K562 (cell line): ENCODE measurements at regions not wholly inside any gene's neighbourhood (a gene's known extent, or its start where the extent isn't known, plus 50 kb on each side); places are given as distances from the start of the nearest gene placed in this dataset.
A peak's percentile ranks its signal among the peaks of the same experiment; 100 is the strongest.

Experiments used
- ATAC-seq: fragments of 200-7000 bp; cut with Tn5 transposase; 3 replicates; pipeline ENCODE4 v1.9.1; 2020; ENCODE audit warnings: moderate library complexity
- BruUV-seq: library from RNA; stranded (reverse); fragments of 400-500 nt; replicated peaks from 2 replicates; lab custom pipeline; 2021; lab: Mats Ljungman, UMichigan
- CTCF ChIA-PET: fragments of 300-600 bp; formaldehyde crosslinking; extraction: SDS; loops from one replicate; lab custom pipeline; 2021; ENCODE audit warnings: low intra/inter-chr PET ratio; lab: Yijun Ruan, JAX
- POLR2A ChIA-PET: fragments of 300-600, 350-650 bp; sonication (Branson Sonifier 250); formaldehyde crosslinking; extraction: SDS; loops from one replicate; lab custom pipeline; 2021; ENCODE audit warnings: antibody characterized with exemption, inconsistent platforms; lab: Yijun Ruan, JAX
- DNase-seq, 4 experiments: peaks; one replicate each; pipeline versions ENCODE4 v3.0.0 to v3.0.0-alpha.2; 2011 to 2018; ENCODE audit warnings: low spot score in 3 of 4, mixed read lengths in 3 of 4; ENCODE audit errors: extremely low read depth in 1 of 4
- FAIRE-seq: peaks from 2 replicates; lab custom pipeline; 2011; peaks lifted over from hg19 to GRCh38; lab: Jason Lieb, UNC
- H2AFZ ChIP-seq: 2 replicates; pipeline ENCODE4 v1.6.0; 2011; ENCODE audit warnings: low read depth, low read length, control low read depth, inconsistent platforms
- H3K27ac ChIP-seq: fragments of 200-600 bp; 3 replicates; pipeline ENCODE4 v1.8.0; 2011; ENCODE audit warnings: low read depth, mild to moderate bottlenecking, control low read depth, inconsistent platforms, low read length, moderate library complexity, mixed read lengths; ENCODE audit errors: extremely low read depth
- H3K27me3 ChIP-seq, 2 experiments: fragments of 300-600 bp in 1 of 2; 2 replicates in 1 of 2; 3 replicates in 1 of 2; pipeline versions ENCODE4 v1.6.0 to v1.8.0; 2011; ENCODE audit warnings: inconsistent platforms in 2 of 2, low read length in 2 of 2, mild to moderate bottlenecking in 1 of 2, mixed read lengths in 1 of 2, moderate library complexity in 1 of 2; ENCODE audit not compliant: control insufficient read depth in 2 of 2, insufficient read depth in 2 of 2
- H3K36me3 ChIP-seq: fragments of 300-600 bp; 3 replicates; pipeline ENCODE4 v1.8.0; 2011; ENCODE audit warnings: mild to moderate bottlenecking, low read length, inconsistent platforms; ENCODE audit not compliant: control insufficient read depth, insufficient read depth
- H3K4me1 ChIP-seq, 2 experiments: fragments of 200-600 bp in 1 of 2; replicated peaks in 1 of 2; 2 replicates in 1 of 2; 3 replicates in 1 of 2; pipeline versions ENCODE4 v1.5.1 to v1.8.0; 2011; ENCODE audit warnings: inconsistent platforms in 2 of 2, low read length in 2 of 2, mild to moderate bottlenecking in 1 of 2, mixed read lengths in 1 of 2, moderate library complexity in 1 of 2; ENCODE audit not compliant: control insufficient read depth in 2 of 2, insufficient read depth in 2 of 2
- H3K4me2 ChIP-seq: 2 replicates; pipeline ENCODE4 v1.6.1; 2011; ENCODE audit warnings: low read length, control low read depth, inconsistent platforms, mixed read lengths; ENCODE audit not compliant: insufficient read depth
- H3K4me3 ChIP-seq: fragments of 200-600 bp; sonication (generic), shearing (Covaris generic); 2 replicates; pipeline ENCODE4 v1.5.1; 2016; ENCODE audit warnings: control low read depth, inconsistent platforms
- H3K79me2 ChIP-seq: fragments of 200-600 bp; 3 replicates; pipeline ENCODE4 v1.8.0; 2011; ENCODE audit warnings: low read length, inconsistent platforms; ENCODE audit not compliant: control insufficient read depth, insufficient read depth
- H3K9ac ChIP-seq, 2 experiments: 2 replicates each; pipeline versions ENCODE4 v1.6.0 to v1.6.1; 2011; ENCODE audit warnings: low read depth in 2 of 2, low read length in 2 of 2, control low read depth in 1 of 2, inconsistent platforms in 1 of 2, mild to moderate bottlenecking in 1 of 2, mixed read lengths in 1 of 2; ENCODE audit not compliant: insufficient read depth in 1 of 2
- H3K9me1 ChIP-seq: one replicate; pipeline ENCODE4 v1.6.0; 2011; ENCODE audit warnings: inconsistent platforms, mild to moderate bottlenecking, low read length, moderate library complexity; ENCODE audit not compliant: control insufficient read depth, insufficient read depth
- H3K9me3 ChIP-seq: replicated peaks from 2 replicates; pipeline ENCODE4 v1.5.1; 2011; ENCODE audit warnings: low read depth, low read length, inconsistent platforms; ENCODE audit not compliant: control insufficient read depth, insufficient read depth
- H4K20me1 ChIP-seq: replicated peaks from 2 replicates; pipeline ENCODE4 v1.6.1; 2011; ENCODE audit warnings: low read length, inconsistent platforms, mixed read lengths; ENCODE audit not compliant: control insufficient read depth, insufficient read depth
- NFIC ChIP-seq: fragments of 450-650 bp; IDR thresholded peaks from 2 replicates; pipeline ENCODE4 v1.6.1; 2017; ENCODE audit warnings: mild to moderate bottlenecking, inconsistent platforms
- WGBS: fragments of 100-300 bp; shearing (Covaris generic); methylation state at CpG from one replicate; pipeline ENCODE4 v1.1.6; 2016; ENCODE audit warnings: low coverage, mixed read lengths; ENCODE audit not compliant: insufficient coverage; ENCODE audit errors: missing lambda C conversion rate; 5-methylcytosine and 5-hydroxymethylcytosine counted together
- in situ Hi-C: fragments of 300-500 bp; cut with MboI; formaldehyde crosslinking; loops from 4 replicates; pipeline ENCODE4 v1.15.0; 2018; ENCODE audit warnings: inconsistent platforms, mixed read lengths
- intact Hi-C: fragments of 100-400 bp; cut with micrococcal nuclease; formaldehyde crosslinking; loops from 2 replicates; pipeline ENCODE4 v1.14.2; 2022
- TF ChIP-seq, protein P1 (sequence below): fragments of 450-650 bp; IDR thresholded peaks from 2 replicates; pipeline ENCODE4 v1.6.1; 2016; ENCODE audit warnings: low read depth

DNA sequence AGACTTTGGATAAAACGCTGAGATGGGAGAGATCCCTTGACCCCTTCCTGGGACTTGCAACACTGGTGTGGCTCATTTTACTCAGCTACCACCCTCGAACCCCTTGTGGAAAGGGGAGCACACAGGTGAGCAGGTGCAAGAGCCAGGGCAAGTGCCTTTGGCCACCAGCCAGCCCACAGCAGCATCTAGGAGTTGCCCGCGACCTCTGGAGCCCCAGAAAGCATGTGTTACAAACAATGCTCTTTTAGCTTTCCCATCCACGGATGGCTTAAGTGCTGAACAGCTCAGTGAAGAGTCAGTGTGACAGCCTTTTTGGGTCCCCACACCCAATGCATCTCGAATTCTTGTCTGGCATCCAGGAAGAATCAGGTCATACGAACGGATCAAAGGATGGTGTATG lies 197.8 kb downstream of the MEMO1 start:
- FAIRE-seq (no peak), ATAC-seq (no peak), DNase-seq (no peak)
- TF ChIP-seq, protein P1, sequence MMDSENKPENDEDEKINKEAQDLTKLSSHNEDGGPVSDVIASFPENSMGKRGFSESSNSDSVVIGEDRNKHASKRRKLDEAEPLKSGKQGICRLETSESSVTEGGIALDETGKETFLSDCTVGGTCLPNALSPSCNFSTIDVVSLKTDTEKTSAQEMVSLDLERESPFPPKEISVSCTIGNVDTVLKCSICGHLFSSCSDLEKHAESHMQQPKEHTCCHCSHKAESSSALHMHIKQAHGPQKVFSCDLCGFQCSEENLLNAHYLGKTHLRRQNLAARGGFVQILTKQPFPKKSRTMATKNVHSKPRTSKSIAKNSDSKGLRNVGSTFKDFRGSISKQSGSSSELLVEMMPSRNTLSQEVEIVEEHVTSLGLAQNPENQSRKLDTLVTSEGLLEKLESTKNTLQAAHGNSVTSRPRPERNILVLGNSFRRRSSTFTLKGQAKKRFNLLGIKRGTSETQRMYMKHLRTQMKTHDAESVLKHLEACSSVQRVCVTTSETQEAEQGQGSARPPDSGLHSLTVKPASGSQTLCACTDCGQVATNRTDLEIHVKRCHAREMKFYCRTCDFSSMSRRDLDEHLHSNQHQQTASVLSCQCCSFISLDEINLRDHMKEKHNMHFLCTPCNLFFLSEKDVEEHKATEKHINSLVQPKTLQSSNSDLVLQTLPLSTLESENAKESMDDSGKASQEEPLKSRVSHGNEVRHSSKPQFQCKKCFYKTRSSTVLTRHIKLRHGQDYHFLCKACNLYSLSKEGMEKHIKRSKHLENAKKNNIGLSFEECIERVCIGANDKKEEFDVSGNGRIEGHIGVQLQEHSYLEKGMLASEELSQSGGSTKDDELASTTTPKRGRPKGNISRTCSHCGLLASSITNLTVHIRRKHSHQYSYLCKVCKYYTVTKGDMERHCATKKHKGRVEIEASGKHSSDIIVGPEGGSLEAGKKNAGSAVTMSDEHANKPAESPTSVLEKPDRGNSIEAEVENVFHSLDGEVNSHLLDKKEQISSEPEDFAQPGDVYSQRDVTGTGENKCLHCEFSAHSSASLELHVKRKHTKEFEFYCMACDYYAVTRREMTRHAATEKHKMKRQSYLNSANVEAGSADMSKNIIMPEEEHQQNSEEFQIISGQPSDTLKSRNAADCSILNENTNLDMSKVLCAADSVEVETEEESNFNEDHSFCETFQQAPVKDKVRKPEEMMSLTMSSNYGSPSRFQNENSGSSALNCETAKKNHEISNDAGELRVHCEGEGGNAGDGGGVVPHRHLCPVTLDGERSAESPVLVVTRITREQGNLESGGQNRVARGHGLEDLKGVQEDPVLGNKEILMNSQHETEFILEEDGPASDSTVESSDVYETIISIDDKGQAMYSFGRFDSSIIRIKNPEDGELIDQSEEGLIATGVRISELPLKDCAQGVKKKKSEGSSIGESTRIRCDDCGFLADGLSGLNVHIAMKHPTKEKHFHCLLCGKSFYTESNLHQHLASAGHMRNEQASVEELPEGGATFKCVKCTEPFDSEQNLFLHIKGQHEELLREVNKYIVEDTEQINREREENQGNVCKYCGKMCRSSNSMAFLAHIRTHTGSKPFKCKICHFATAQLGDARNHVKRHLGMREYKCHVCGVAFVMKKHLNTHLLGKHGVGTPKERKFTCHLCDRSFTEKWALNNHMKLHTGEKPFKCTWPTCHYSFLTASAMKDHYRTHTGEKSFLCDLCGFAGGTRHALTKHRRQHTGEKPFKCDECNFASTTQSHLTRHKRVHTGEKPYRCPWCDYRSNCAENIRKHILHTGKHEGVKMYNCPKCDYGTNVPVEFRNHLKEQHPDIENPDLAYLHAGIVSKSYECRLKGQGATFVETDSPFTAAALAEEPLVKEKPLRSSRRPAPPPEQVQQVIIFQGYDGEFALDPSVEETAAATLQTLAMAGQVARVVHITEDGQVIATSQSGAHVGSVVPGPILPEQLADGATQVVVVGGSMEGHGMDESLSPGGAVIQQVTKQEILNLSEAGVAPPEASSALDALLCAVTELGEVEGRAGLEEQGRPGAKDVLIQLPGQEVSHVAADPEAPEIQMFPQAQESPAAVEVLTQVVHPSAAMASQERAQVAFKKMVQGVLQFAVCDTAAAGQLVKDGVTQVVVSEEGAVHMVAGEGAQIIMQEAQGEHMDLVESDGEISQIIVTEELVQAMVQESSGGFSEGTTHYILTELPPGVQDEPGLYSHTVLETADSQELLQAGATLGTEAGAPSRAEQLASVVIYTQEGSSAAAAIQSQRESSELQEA = no peak
- peak; percentile 50 for TF ChIP-seq NFIC
- H3K27me3 ChIP-seq = no peaks in the 10 kb centered on the region
- no peaks in the 10 kb centered on the region for H3K9me1 ChIP-seq
- no peak overlapping the region for H3K9ac ChIP-seq
- WGBS = 53% methylated on average over 8 of the region's 8 CpGs
- ChIA-PET CTCF (no interaction called here), POLR2A (interaction anchor here (1.5 kb wide), 1 partner anchor 10 kb away, joined by 3 read pairs; no protein-coding TSS in a partner anchor)
- in situ Hi-C loops (no loop called here), intact Hi-C loops (no loop called here)
- peaks cover 0 to 27% of the 10 kb centered on the region in 2 experiments; a peak in 4 of 5 replicates for H3K4me1 ChIP-seq
- H3K4me2 ChIP-seq = no peak overlapping the region
- no TSS peak for BruUV-seq
- H2AFZ ChIP-seq = peak overlapping the region; percentile 66
- no peaks in the 10 kb centered on the region for H3K9me3 ChIP-seq
- H3K79me2 ChIP-seq = no peaks in the 10 kb centered on the region
- H3K36me3 ChIP-seq = no peaks in the 10 kb centered on the region
- H3K4me3 ChIP-seq = no peak overlapping the region
- peak overlapping the region; percentile 89; the same call in 1 of the 3 replicates for H3K27ac ChIP-seq
- no peaks in the 10 kb centered on the region for H4K20me1 ChIP-seq
